MM.1S (cell line): ENCODE measurements at regions not wholly inside any gene's neighbourhood (a gene's known extent, or its start where the extent isn't known, plus 50 kb on each side); places are given as distances from the start of the nearest gene placed in this dataset.

ENCODE experiments used
- DNase-seq: peaks from one replicate; pipeline ENCODE4 v3.0.0-alpha.2; 2015
- H2AFZ ChIP-seq: fragments of 300-600 bp; sonication (generic); 2 replicates; pipeline ENCODE4 v1.6.0; 2016; ENCODE audit warnings: antibody characterized with exemption, low read length
- H3F3A ChIP-seq: fragments of 300-600 bp; sonication (generic); 2 replicates; pipeline ENCODE4 v1.6.1; 2016; ENCODE audit warnings: mild to moderate bottlenecking, antibody characterized with exemption, low read length, moderate library complexity, mixed read lengths; ENCODE audit not compliant: insufficient read depth
- H3K27ac ChIP-seq: fragments of 300-600 bp; sonication (generic); 2 replicates; pipeline ENCODE4 v1.5.1; 2016; ENCODE audit warnings: mild to moderate bottlenecking, low read length
- H3K27me3 ChIP-seq: fragments of 300-600 bp; sonication (generic); replicated peaks from 2 replicates; pipeline ENCODE4 v1.6.0; 2016; ENCODE audit warnings: low read length; ENCODE audit not compliant: insufficient read depth
- H3K36me3 ChIP-seq: fragments of 300-600 bp; sonication (generic); replicated peaks from 2 replicates; pipeline ENCODE4 v1.6.1; 2016; ENCODE audit warnings: mild to moderate bottlenecking, low read length, mixed read lengths; ENCODE audit not compliant: insufficient read depth
- H3K4me1 ChIP-seq: fragments of 300-600 bp; sonication (generic); 2 replicates; pipeline ENCODE4 v1.6.1; 2016; ENCODE audit warnings: low read length, mixed read lengths
- H3K4me2 ChIP-seq: fragments of 300-600 bp; sonication (generic); 2 replicates; pipeline ENCODE4 v1.6.0; 2016; ENCODE audit warnings: low read depth, low read length
- H3K4me3 ChIP-seq: fragments of 300-600 bp; sonication (generic); 2 replicates; pipeline ENCODE4 v1.5.1; 2016; ENCODE audit warnings: low read length, mixed read lengths
- H3K79me2 ChIP-seq: fragments of 300-600 bp; sonication (generic); 2 replicates; pipeline ENCODE4 v1.6.1; 2016; ENCODE audit warnings: mixed run types, low read length, mixed read lengths
- H3K9ac ChIP-seq: fragments of 300-600 bp; sonication (generic); 2 replicates; pipeline ENCODE4 v1.6.1; 2016; ENCODE audit warnings: low read length, mixed read lengths
- H3K9me2 ChIP-seq: fragments of 300-600 bp; sonication (generic); replicated peaks from 2 replicates; pipeline ENCODE4 v1.6.1; 2016; ENCODE audit warnings: mild to moderate bottlenecking, low read length, mixed read lengths; ENCODE audit not compliant: insufficient read depth
- H3K9me3 ChIP-seq: fragments of 300-600 bp; sonication (generic); replicated peaks from 2 replicates; pipeline ENCODE4 v1.6.1; 2016; ENCODE audit warnings: mild to moderate bottlenecking, low read length, mixed read lengths; ENCODE audit not compliant: insufficient read depth
- H4K20me1 ChIP-seq: fragments of 300-600 bp; sonication (generic); 2 replicates; pipeline ENCODE4 v1.6.1; 2016; ENCODE audit warnings: mild to moderate bottlenecking, low read length, moderate library complexity, mixed read lengths; ENCODE audit not compliant: insufficient read depth
- CTCF ChIP-seq: fragments of 300-600 bp; sonication (generic); IDR thresholded peaks from 2 replicates; pipeline ENCODE4 v1.5.1; 2016; ENCODE audit warnings: antibody characterized with exemption, low read length, mixed read lengths
- EZH2 ChIP-seq: fragments of 300-600 bp; sonication (generic); optimal IDR thresholded peaks from 2 replicates; pipeline ENCODE3; 2017; ENCODE audit warnings: low read depth, mild to moderate bottlenecking, antibody characterized with exemption, low read length, mixed read lengths
- EZH2phosphoT487 ChIP-seq: fragments of 300-600 bp; sonication (generic); IDR thresholded peaks from 2 replicates; pipeline ENCODE4 v1.6.1; 2018; ENCODE audit warnings: antibody characterized with exemption, low read length

DNA sequence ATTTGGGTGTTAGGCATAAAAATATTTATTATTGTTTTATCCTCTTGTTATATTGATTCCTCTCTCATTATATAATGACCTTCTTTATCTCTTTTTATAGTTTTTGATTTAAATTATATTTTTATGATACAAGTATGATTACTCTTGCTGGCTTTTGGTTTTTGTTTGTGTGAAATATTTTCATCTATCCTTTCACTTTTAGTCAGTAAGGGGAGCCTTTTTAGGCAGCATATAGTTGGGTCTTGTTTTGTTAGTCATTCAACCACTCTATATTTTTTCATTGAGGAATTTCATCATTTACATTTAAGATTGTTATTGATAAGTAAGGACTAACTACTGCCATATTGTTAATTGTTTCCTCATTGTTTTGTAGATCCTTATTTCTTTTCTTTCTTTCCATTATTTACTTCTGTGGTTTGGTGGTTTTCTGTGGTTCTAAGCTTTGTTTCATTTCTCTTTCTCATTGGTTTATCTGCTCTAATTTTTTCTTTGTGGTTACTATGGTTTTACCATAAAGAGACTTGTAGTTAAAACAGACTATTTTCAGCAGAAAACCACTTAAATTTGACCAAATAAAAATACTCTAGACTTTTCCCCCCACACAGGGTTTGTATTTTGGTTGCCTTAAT is 593.1 kb downstream of the NUF2 start:
- no peak overlapping the region for H3K27ac ChIP-seq
- peak; percentile 67 for DNase-seq
- peak overlapping the region; percentile 6; the same call in 1 of the 2 replicates for H3K4me2 ChIP-seq
- TF ChIP-seq EZH2: no peak
- no peaks in the 10 kb centered on the region for H4K20me1 ChIP-seq
- H3K4me3 ChIP-seq: no peak overlapping the region
- H3K36me3 ChIP-seq: no peaks in the 10 kb centered on the region
- H3K79me2 ChIP-seq: no peaks in the 10 kb centered on the region
- no peak overlapping the region for H3K9ac ChIP-seq
- no peaks in the 10 kb centered on the region for H3K9me3 ChIP-seq
- no peaks in the 10 kb centered on the region for H3K9me2 ChIP-seq
- H2AFZ ChIP-seq: no peak overlapping the region
- H3F3A ChIP-seq: peaks cover 4% of the 10 kb centered on the region; the same call in 1 of the 2 replicates
- peaks cover 50% of the 10 kb centered on the region for H3K27me3 ChIP-seq
- peaks cover 9% of the 10 kb centered on the region for H3K4me1 ChIP-seq

- H3K4me2 ChIP-seq: no peak overlapping the region
- H3K4me3 ChIP-seq: no peak overlapping the region
- H3K79me2 ChIP-seq: no peaks in the 10 kb centered on the region
- H4K20me1 ChIP-seq: no peaks in the 10 kb centered on the region
- no peak overlapping the region for H3K27ac ChIP-seq
- H3K27me3 ChIP-seq: peaks cover 10% of the 10 kb centered on the region; the same call in 1 of the 2 replicates
- H3K9ac ChIP-seq: no peak overlapping the region
- DNase-seq: no peak
- no peaks in the 10 kb centered on the region for H3K9me2 ChIP-seq
- TF ChIP-seq CTCF (no peak), EZH2phosphoT487 (no peak), EZH2 (no peak)
- no peak overlapping the region for H2AFZ ChIP-seq
- H3F3A ChIP-seq: no peaks in the 10 kb centered on the region
- H3K9me3 ChIP-seq: no peaks in the 10 kb centered on the region
- H3K36me3 ChIP-seq: no peaks in the 10 kb centered on the region
- H3K4me1 ChIP-seq: no peaks in the 10 kb centered on the region
Measured at GRCh38 chr1:163922743-163923201, 601.0 kb downstream of the NUF2 start.

DNA sequence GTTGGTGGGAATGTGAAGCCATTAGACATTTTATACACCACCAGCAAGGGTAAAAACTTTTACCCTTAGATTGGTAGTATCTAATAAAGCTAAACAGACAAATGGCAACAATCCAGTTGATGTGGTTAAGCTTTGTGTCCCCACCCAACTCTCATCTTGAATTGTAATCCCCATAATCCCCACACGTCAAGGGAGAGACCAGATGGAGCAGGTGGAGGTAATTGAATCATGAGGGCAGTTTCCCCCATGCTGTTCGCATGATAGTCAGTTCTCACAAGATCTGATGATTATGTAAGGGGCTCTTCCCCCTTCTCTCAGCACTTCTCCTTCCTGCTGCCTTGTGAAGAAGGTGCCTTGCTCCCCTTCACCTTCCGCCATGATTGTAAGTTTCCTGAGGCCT is 602.3 kb downstream of the NUF2 start:
- H3K27ac ChIP-seq: no peak overlapping the region
- H3K4me3 ChIP-seq: no peak overlapping the region
- H3F3A ChIP-seq: no peaks in the 10 kb centered on the region
- no peaks in the 10 kb centered on the region for H3K79me2 ChIP-seq
- H3K4me2 ChIP-seq: no peak overlapping the region
- no peaks in the 10 kb centered on the region for H3K36me3 ChIP-seq
- H3K27me3 ChIP-seq: no peaks in the 10 kb centered on the region
- H3K9me2 ChIP-seq: no peaks in the 10 kb centered on the region
- TF ChIP-seq EZH2phosphoT487 (no peak), EZH2 (no peak), CTCF (no peak)
- DNase-seq: no peak
- no peak overlapping the region for H3K9ac ChIP-seq
- no peaks in the 10 kb centered on the region for H3K9me3 ChIP-seq
- H4K20me1 ChIP-seq: no peaks in the 10 kb centered on the region
- no peak overlapping the region for H2AFZ ChIP-seq
- H3K4me1 ChIP-seq: no peaks in the 10 kb centered on the region

DNA sequence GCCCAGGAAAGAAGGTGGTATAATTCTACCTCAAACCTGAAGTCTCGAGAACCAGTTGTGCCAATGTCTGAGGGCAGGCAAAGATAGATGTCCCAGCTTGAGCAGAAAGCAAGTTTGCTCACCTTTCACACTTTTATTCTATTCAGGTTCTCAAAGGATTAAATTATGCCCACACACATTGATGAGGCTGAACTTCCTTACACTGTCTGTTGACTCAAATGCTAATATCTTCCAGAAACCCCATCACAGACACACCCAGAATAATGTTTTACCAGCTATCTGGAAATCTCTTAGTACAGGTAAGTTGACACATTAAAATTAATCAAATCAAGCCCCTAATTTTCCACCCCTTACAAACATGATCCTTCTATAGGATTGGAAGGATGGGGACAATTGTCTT is 605.7 kb downstream of the NUF2 start:
- no peak overlapping the region for H3K4me2 ChIP-seq
- H3K4me3 ChIP-seq: no peak overlapping the region
- no peaks in the 10 kb centered on the region for H3K4me1 ChIP-seq
- no peak for TF ChIP-seq EZH2phosphoT487
- no peak for TF ChIP-seq EZH2
- TF ChIP-seq CTCF: no peak
- no peaks in the 10 kb centered on the region for H3K36me3 ChIP-seq
- H3K9ac ChIP-seq: no peak overlapping the region
- no peaks in the 10 kb centered on the region for H4K20me1 ChIP-seq
- peak; percentile 0 for DNase-seq
- no peaks in the 10 kb centered on the region for H3K79me2 ChIP-seq
- no peaks in the 10 kb centered on the region for H3K9me2 ChIP-seq
- H3K9me3 ChIP-seq: no peaks in the 10 kb centered on the region
- H2AFZ ChIP-seq: no peak overlapping the region
- no peaks in the 10 kb centered on the region for H3F3A ChIP-seq
- no peak overlapping the region for H3K27ac ChIP-seq
- no peaks in the 10 kb centered on the region for H3K27me3 ChIP-seq
